Right lobe of liver (tissue), 6 donors: ENCODE measurements at regions not wholly inside any gene's neighbourhood (a gene's known extent, or its start where the extent isn't known, plus 50 kb on each side); places are given as distances from the start of the nearest gene placed in this dataset.

ENCODE experiments used
- ATAC-seq, 4 donors: fragments of 200-7000 bp; cut with Tn5 transposase; one replicate each; pipeline ENCODE4 v1.9.1; 2020; ENCODE audit warnings: mild to moderate bottlenecking in 4 of 4, moderate library complexity in 4 of 4
- DNase-seq, 3 donors: peaks; one replicate each; pipeline ENCODE4 v3.0.0-alpha.2; 2020
- H3K27ac ChIP-seq, 3 donors: fragments of 200-600 bp; one replicate each; pipeline ENCODE4 v1.8.0; 2022
- H3K27me3 ChIP-seq, 2 donors: fragments of 200-600 bp; one replicate each; pipeline ENCODE4 v1.8.0; 2022
- H3K36me3 ChIP-seq, 4 donors: fragments of 200-600 bp; sonication (generic) in 1 of 4; one replicate each; pipeline versions ENCODE4 v1.5.1 to v1.8.0; 2017 to 2022; ENCODE audit warnings: control low read depth in 1 of 4
- H3K4me1 ChIP-seq, 4 donors: fragments of 200-600 bp; sonication (generic) in 1 of 4; one replicate each; pipeline versions ENCODE4 v1.5.1 to v1.8.0; 2017 to 2022; ENCODE audit warnings: control low read depth in 1 of 4
- H3K4me3 ChIP-seq, 3 donors: fragments of 200-600 bp; one replicate each; pipeline ENCODE4 v1.8.0; 2022
- H3K9me3 ChIP-seq, 4 donors: fragments of 200-600 bp; sonication (generic) in 1 of 4; one replicate each; pipeline versions ENCODE4 v1.5.1 to v1.8.0; 2017 to 2022; ENCODE audit warnings: control low read depth in 1 of 4
- POLR2A ChIP-seq: fragments of 450-650 bp; IDR thresholded peaks from one replicate; pipeline ENCODE4 v1.6.1; 2017; ENCODE audit warnings: antibody characterized with exemption, mild to moderate bottlenecking
- WGBS: methylation state at CpG from one replicate; pipeline ENCODE4 v1.1.6; 2018; ENCODE audit warnings: low coverage, low lambda C conversion rate; ENCODE audit not compliant: insufficient coverage; ENCODE audit errors: missing lambda C conversion rate; 5-methylcytosine and 5-hydroxymethylcytosine counted together
- intact Hi-C, 2 donors: fragments of 100-400 bp; cut with DNase I; formaldehyde crosslinking; loops; one replicate each; pipeline versions ENCODE4 v1.11.2 to v1.14.1; 2022
- TF ChIP-seq, protein P1 (sequence below), 4 donors: fragments of 200-600 bp in 3 of 4; fragments of 450-650 bp in 1 of 4; IDR thresholded peaks; one replicate each; pipeline versions ENCODE4 v1.5.1 to v1.8.0; 2016 to 2022; ENCODE audit warnings: antibody characterized with exemption in 4 of 4, mild to moderate bottlenecking in 2 of 4
- donor health status: DM: no; HTN: yes; CAD: no.
- donor health status: DM: no; HTN: no; CAD: no.
- donor health status: DM: no; HTN: no; CAD: no.
- donor health status: DM: no; HTN: yes; CAD: no.
- donor health status: DM: no; HTN: yes; CAD: no.

DNA sequence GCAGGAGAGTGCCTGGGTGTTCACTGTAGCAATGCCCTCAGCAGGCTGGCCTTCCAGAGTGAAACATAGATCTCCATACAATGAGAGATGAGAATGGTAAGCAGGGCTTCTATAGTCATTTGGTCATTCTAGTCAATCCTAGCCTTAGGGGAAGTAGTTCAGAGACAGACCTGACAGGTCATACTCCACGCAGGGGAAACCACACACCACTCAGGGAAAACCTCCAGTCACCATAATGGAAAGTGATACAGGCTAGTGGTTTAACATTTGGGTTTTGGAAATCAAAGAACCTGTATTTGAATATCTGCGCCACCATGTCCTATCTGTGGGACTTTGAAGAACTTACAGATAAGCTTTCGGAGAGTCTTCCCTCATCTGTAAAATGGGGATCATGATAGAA lies 425.7 kb upstream of the PPP2R3A start:
- DNase-seq (no peak), ATAC-seq (no peak)
- Histone ChIP-seq H3K9me3 (no peaks in the 10 kb centered on the region), H3K36me3 (no peaks in the 10 kb centered on the region), H3K27ac (no peak overlapping the region), H3K27me3 (no peaks in the 10 kb centered on the region), H3K4me3 (no peak overlapping the region), H3K4me1 (no peaks in the 10 kb centered on the region)
- no peak for TF ChIP-seq POLR2A
- WGBS = 72% methylated on average over 3 of the region's 3 CpGs
- intact Hi-C loops = no loop called here

DNA sequence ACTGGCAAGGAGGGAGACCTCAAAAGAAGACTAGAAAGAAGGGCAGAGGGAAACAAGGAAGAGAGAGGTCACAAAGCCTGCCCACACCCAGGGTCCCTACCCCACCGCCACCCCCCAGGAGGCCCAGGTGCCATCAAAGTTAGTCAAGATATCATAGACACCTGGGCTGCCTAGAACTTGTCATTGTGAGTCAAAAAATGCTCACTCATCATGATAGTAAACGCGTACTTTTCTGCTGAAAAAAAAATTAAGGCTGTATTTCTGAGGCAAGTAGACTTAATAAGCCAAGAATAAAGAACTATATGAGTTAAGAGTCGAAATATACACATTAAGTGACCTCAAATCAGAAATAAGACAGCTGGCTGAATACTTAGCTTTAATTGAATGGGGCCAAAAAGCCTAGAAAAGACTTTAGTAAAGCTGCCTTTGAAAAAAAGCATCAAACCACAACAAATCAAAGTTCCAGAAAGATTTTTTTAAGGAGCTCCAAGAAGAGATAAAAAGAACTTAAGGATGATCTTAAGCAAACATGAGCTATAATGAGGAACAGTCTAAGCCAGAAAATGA lies 415.5 kb upstream of the PPP2R3A start:
- DNase-seq (no peak), ATAC-seq (no peak)

DNA sequence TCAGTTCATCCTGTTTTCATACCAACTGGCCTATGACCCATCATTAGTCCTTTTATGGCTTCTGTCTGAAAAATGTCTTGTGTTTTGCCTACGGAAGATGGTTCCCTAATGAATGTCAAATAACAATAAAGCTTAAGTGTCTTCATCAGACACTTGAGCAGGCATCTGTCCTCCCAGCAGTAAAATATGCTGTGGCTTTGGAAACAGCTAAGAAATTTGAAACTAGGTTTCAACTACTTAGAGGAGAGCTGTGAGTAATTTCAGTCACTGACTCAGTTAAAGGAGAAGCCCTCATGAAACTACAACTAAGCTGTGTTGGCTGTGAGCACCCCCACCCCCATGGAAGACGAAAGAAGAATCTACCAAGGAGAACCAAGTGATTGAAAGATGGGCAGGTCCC lies 409.4 kb upstream of the PPP2R3A start:
- H3K27ac ChIP-seq = no peak overlapping the region
- intact Hi-C loops = no loop called here
- H3K4me1 ChIP-seq = no peaks in the 10 kb centered on the region
- WGBS = 46% methylated on average over 2 of the region's 2 CpGs
- DNase-seq = no peak
- no peaks in the 10 kb centered on the region for H3K9me3 ChIP-seq
- H3K27me3 ChIP-seq = no peaks in the 10 kb centered on the region
- no peak overlapping the region for H3K4me3 ChIP-seq
- H3K36me3 ChIP-seq = no peaks in the 10 kb centered on the region
- TF ChIP-seq, protein P1, sequence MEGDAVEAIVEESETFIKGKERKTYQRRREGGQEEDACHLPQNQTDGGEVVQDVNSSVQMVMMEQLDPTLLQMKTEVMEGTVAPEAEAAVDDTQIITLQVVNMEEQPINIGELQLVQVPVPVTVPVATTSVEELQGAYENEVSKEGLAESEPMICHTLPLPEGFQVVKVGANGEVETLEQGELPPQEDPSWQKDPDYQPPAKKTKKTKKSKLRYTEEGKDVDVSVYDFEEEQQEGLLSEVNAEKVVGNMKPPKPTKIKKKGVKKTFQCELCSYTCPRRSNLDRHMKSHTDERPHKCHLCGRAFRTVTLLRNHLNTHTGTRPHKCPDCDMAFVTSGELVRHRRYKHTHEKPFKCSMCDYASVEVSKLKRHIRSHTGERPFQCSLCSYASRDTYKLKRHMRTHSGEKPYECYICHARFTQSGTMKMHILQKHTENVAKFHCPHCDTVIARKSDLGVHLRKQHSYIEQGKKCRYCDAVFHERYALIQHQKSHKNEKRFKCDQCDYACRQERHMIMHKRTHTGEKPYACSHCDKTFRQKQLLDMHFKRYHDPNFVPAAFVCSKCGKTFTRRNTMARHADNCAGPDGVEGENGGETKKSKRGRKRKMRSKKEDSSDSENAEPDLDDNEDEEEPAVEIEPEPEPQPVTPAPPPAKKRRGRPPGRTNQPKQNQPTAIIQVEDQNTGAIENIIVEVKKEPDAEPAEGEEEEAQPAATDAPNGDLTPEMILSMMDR (IDR thresholded peaks at IDR 0.05) = no peak
- TF ChIP-seq POLR2A = no peak
- no peak for ATAC-seq

More for the DNA sequence above, 415.5 kb upstream of the PPP2R3A start:
- TF ChIP-seq, protein P1 (IDR thresholded peaks at IDR 0.05) = no peak
- TF ChIP-seq POLR2A = no peak
- intact Hi-C loops = no loop called here
- H3K9me3 ChIP-seq = no peaks in the 10 kb centered on the region
- H3K27ac ChIP-seq = no peak overlapping the region
- H3K4me3 ChIP-seq = no peak overlapping the region
- H3K4me1 ChIP-seq = no peaks in the 10 kb centered on the region
- H3K27me3 ChIP-seq = no peaks in the 10 kb centered on the region
- WGBS = 38% methylated on average over 4 of the region's 4 CpGs
- H3K36me3 ChIP-seq = no peaks in the 10 kb centered on the region

DNA sequence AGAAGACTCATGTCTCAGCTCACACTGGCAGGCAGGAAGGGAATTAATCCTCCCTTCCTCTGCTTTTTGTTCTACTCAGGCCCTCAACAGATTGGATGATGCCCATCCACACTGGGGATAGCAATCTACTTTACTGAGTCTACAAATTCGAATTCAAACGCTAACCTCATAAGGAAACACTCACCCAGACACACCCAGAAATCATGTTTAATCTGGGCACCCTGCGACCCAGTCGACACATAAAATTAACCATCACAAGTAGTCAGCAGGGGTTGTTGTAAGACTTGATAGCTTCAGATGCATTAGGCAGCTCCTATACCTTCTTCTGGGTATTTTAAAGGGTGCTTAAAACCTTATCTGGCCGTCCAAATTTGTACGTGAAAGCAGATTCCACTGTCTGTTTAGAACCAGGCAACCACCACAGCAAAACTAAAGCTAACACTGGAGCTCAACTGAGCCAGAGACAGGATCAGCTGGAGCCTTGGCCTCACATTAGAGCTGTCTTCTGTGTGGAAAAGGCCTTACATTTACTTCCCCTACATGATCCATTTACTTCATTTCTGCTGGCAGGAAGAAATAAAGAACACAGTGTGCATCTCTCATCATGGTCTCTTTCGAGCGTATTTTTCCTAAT lies 407.3 kb upstream of the PPP2R3A start:
- no peak for TF ChIP-seq POLR2A
- TF ChIP-seq, protein P1 (IDR thresholded peaks at IDR 0.05) = no peak

DNA sequence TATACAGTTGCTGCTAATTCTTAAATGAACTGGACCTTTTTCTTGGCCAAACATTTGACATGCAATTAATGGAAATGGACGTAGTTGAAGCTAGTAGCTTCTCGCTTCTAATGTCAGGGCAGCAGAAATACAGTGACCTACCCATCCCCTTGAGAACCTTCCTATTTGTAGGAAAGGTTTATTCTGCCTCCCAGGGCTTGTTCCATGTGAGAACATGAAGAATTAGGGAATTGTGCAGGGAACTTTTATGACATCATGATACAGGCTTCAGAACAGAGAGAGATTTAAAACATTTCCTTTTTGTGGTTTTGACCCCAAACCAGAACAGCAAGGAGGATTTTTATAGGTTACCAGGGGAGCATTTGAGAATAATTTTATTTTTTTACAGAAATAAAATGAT lies 406.6 kb upstream of the PPP2R3A start:
- 27% methylated on average over 2 of the region's 2 CpGs for WGBS
- no peaks in the 10 kb centered on the region for H3K27me3 ChIP-seq
- intact Hi-C loops = no loop called here
- no peaks in the 10 kb centered on the region for H3K36me3 ChIP-seq
- DNase-seq (no peak), ATAC-seq (no peak)
- no peak overlapping the region for H3K27ac ChIP-seq
- H3K4me1 ChIP-seq = no peaks in the 10 kb centered on the region
- no peak overlapping the region for H3K4me3 ChIP-seq
- TF ChIP-seq POLR2A = no peak
- TF ChIP-seq, protein P1 (IDR thresholded peaks at IDR 0.05) = no peak
- no peaks in the 10 kb centered on the region for H3K9me3 ChIP-seq

More for the DNA sequence above, 407.3 kb upstream of the PPP2R3A start:
- intact Hi-C loops = no loop called here
- H3K4me3 ChIP-seq = no peak overlapping the region
- no peak for DNase-seq
- H3K4me1 ChIP-seq = no peaks in the 10 kb centered on the region
- WGBS = 69% methylated on average over 7 of the region's 8 CpGs
- ATAC-seq = no peak
- no peaks in the 10 kb centered on the region for H3K36me3 ChIP-seq
- no peaks in the 10 kb centered on the region for H3K9me3 ChIP-seq
- H3K27me3 ChIP-seq = no peaks in the 10 kb centered on the region
- H3K27ac ChIP-seq = no peak overlapping the region
